GM19351 (cell line): ENCODE measurements at regions not wholly inside any gene's neighbourhood (a gene's known extent, or its start where the extent isn't known, plus 50 kb on each side); places are given as distances from the start of the nearest gene placed in this dataset.

Source experiments
- ATAC-seq: cut with Tn5 transposase; IDR thresholded peaks from one replicate; pipeline ENCODE4 v1.9.1; 2021; ENCODE audit warnings: mild to moderate bottlenecking, moderate library complexity; ENCODE audit not compliant: unreplicated experiment

GRCh38 chr17:72402727-72403210 is 281.9 kb downstream of the SOX9 start:
- no peak for ATAC-seq

GRCh38 chr17:72403713-72404209 is 282.9 kb downstream of the SOX9 start:
- no peak for ATAC-seq

GRCh38 chr17:72404872-72405271 is 284.1 kb downstream of the SOX9 start:
- ATAC-seq, result no peak

- ATAC-seq, result no peak
Observed at GRCh38 chr17:72405662-72406230, 284.9 kb downstream of the SOX9 start.

- ATAC-seq, result no peak
Observed at GRCh38 chr17:72406498-72406897, 285.7 kb downstream of the SOX9 start.

- peak; percentile 64 for ATAC-seq
Observed at GRCh38 chr17:72407336-72407909, 286.6 kb downstream of the SOX9 start.

- no peak for ATAC-seq
Observed at GRCh38 chr17:72407931-72408330, 287.1 kb downstream of the SOX9 start.

GRCh38 chr17:72408641-72409040 is 287.8 kb downstream of the SOX9 start:
- no peak for ATAC-seq

- no peak for ATAC-seq
Observed at GRCh38 chr17:72409405-72410002, 288.7 kb downstream of the SOX9 start.

- ATAC-seq, result no peak
Observed at GRCh38 chr17:72411124-72411563, 290.3 kb downstream of the SOX9 start.

- ATAC-seq, result no peak
Observed at GRCh38 chr17:72412650-72413076, 291.8 kb downstream of the SOX9 start.

- no peak for ATAC-seq
Observed at GRCh38 chr17:72413077-72414031, 292.5 kb downstream of the SOX9 start.

GRCh38 chr17:72414032-72414396 is 293.2 kb downstream of the SOX9 start:
- no peak for ATAC-seq

GRCh38 chr17:72414967-72415853 is 294.4 kb downstream of the SOX9 start:
- no peak for ATAC-seq

- ATAC-seq, result no peak
Observed at GRCh38 chr17:72416054-72416675, 295.3 kb downstream of the SOX9 start.

- no peak for ATAC-seq
Observed at GRCh38 chr17:72416905-72417304, 296.1 kb downstream of the SOX9 start.

- no peak for ATAC-seq
Observed at GRCh38 chr17:72417627-72418026, 296.8 kb downstream of the SOX9 start.

- ATAC-seq, result peak; percentile 48
Observed at GRCh38 chr17:72419866-72420774, 299.3 kb downstream of the SOX9 start.

GRCh38 chr17:72420775-72421127 is 299.9 kb downstream of the SOX9 start:
- no peak for ATAC-seq
